A549 (cell line): ENCODE measurements at regions not wholly inside any gene's neighbourhood (a gene's known extent, or its start where the extent isn't known, plus 50 kb on each side); places are given as distances from the start of the nearest gene placed in this dataset.

Experiments
- ATAC-seq, 2 experiments: fragments of 200-7000 bp in 1 of 2; fragments of >200 bp in 1 of 2; cut with Nextera tagmentation in 1 of 2; cut with Tn5 transposase in 1 of 2; 3 replicates each; pipeline versions ENCODE4 v1.8.0 to v1.9.1; 2018 to 2020; ENCODE audit warnings: mild to moderate bottlenecking in 1 of 2, moderate library complexity in 1 of 2
- CTCF ChIA-PET: fragments of 300-600 bp; sonication (Branson Sonifier 250); formaldehyde crosslinking; extraction: SDS; loops from one replicate; lab custom pipeline; 2021; ENCODE audit warnings: antibody characterized with exemption, inconsistent platforms; lab: Yijun Ruan, JAX
- POLR2A ChIA-PET: fragments of 350-600 bp; formaldehyde crosslinking; extraction: SDS; loops from one replicate; lab custom pipeline; 2021; ENCODE audit warnings: antibody characterized with exemption, inconsistent platforms; lab: Yijun Ruan, JAX
- DNase-seq, 2 experiments: peaks; one replicate each; pipeline versions ENCODE4 v3.0.0 to v3.0.0-alpha.2; 2011 to 2016; ENCODE audit warnings: low read depth in 1 of 2, low spot score in 1 of 2
- FAIRE-seq: peaks from 2 replicates; lab custom pipeline; 2011; peaks lifted over from hg19 to GRCh38; lab: Jason Lieb, UNC
- H3K27ac ChIP-seq, 2 experiments: fragments of >200 bp; sonication (Bioruptor Twin); formaldehyde crosslinking; 3 replicates each; pipeline ENCODE4 v1.5.1; 2016 to 2017
- H3K4me1 ChIP-seq: fragments of >200 bp; sonication (Bioruptor Twin); formaldehyde crosslinking; 3 replicates; pipeline ENCODE4 v1.6.1; 2016
- H3K4me2 ChIP-seq: fragments of >200 bp; sonication (Bioruptor Twin); formaldehyde crosslinking; 3 replicates; pipeline ENCODE4 v1.6.1; 2016
- H3K4me3 ChIP-seq: fragments of >200 bp; sonication (Bioruptor Twin); formaldehyde crosslinking; 3 replicates; pipeline ENCODE4 v1.5.1; 2016
- H3K9me3 ChIP-seq: fragments of >200 bp; sonication (Bioruptor Twin); formaldehyde crosslinking; 3 replicates; pipeline ENCODE4 v1.6.1; 2016
- BCL3 ChIP-seq: fragments of >200 bp; sonication (Bioruptor Twin); formaldehyde crosslinking; IDR thresholded peaks from 3 replicates; pipeline ENCODE4 v1.6.1; 2016
- CBX8 ChIP-seq: fragments of 200-600 bp; sonication (generic); IDR thresholded peaks from 2 replicates; pipeline ENCODE4 v1.6.1; 2016
- CEBPB ChIP-seq, 2 experiments: fragments of >200 bp in 1 of 2; sonication (Bioruptor Twin) in 1 of 2; formaldehyde crosslinking in 1 of 2; IDR thresholded peaks; 2 replicates each; pipeline ENCODE4 v1.6.1; 2012 to 2016
- CTCF ChIP-seq: fragments of >200 bp; sonication (Bioruptor Twin); formaldehyde crosslinking; IDR thresholded peaks from 3 replicates; pipeline ENCODE4 v1.5.1; 2016
- EHMT2 ChIP-seq: fragments of 200-600 bp; sonication (generic); IDR thresholded peaks from 2 replicates; pipeline ENCODE4 v1.6.1; 2016; ENCODE audit warnings: antibody characterized with exemption, low read depth, mild to moderate bottlenecking, moderate library complexity
- EP300 ChIP-seq, 2 experiments: fragments of >200 bp; sonication (Bioruptor Twin); formaldehyde crosslinking; IDR thresholded peaks; 2 replicates in 1 of 2; 3 replicates in 1 of 2; pipeline ENCODE4 v1.6.1; 2016 to 2017
- FOSB ChIP-seq: fragments of 250-450 bp; sonication (Bioruptor Pico); IDR thresholded peaks from 2 replicates; pipeline ENCODE4 v1.5.0; 2020; ENCODE audit warnings: mild to moderate bottlenecking, moderate library complexity
- FOXS1 ChIP-seq: fragments of 250-450 bp; sonication (Bioruptor Pico); IDR thresholded peaks from 2 replicates; pipeline ENCODE4 v1.5.0; 2020; ENCODE audit warnings: mild to moderate bottlenecking, moderate library complexity
- HEYL ChIP-seq: fragments of 250-450 bp; sonication (Bioruptor Pico); IDR thresholded peaks from 2 replicates; pipeline ENCODE4 v1.8.0; 2021; ENCODE audit warnings: mild to moderate bottlenecking, moderate library complexity
- HMGXB4 ChIP-seq: fragments of 250-450 bp; sonication (Bioruptor Pico); IDR thresholded peaks from 2 replicates; pipeline ENCODE4 v1.5.0; 2021; ENCODE audit warnings: mild to moderate bottlenecking, moderate library complexity, borderline replicate concordance
- HOXA7 ChIP-seq: fragments of 250-450 bp; sonication (Bioruptor Pico); IDR thresholded peaks from 2 replicates; pipeline ENCODE4 v1.5.0; 2020; ENCODE audit warnings: mild to moderate bottlenecking, moderate library complexity
- JUN ChIP-seq, 2 experiments: fragments of >200 bp; sonication (Bioruptor Twin); formaldehyde crosslinking; IDR thresholded peaks; 2 replicates in 1 of 2; 3 replicates in 1 of 2; pipeline ENCODE4 v1.6.1; 2016 to 2017
- KDM1A ChIP-seq: fragments of 200-600 bp; sonication (generic); IDR thresholded peaks from 2 replicates; pipeline ENCODE4 v1.6.1; 2016; ENCODE audit warnings: low read depth, mild to moderate bottlenecking
- KDM5A ChIP-seq: fragments of 200-600 bp; sonication (generic); IDR thresholded peaks from 2 replicates; pipeline ENCODE4 v1.6.1; 2016; ENCODE audit warnings: antibody characterized with exemption, mild to moderate bottlenecking
- MYC ChIP-seq: IDR thresholded peaks from 2 replicates; pipeline ENCODE4 v1.6.1; 2012; ENCODE audit warnings: mild to moderate bottlenecking, inconsistent platforms, low read length, improper control_type of control experiment, borderline replicate concordance
- NPAS2 ChIP-seq: fragments of 250-450 bp; sonication (Bioruptor Pico); IDR thresholded peaks from 2 replicates; pipeline ENCODE4 v1.8.0; 2022; ENCODE audit warnings: mild to moderate bottlenecking, moderate library complexity, borderline replicate concordance
- PHF8 ChIP-seq: fragments of 200-600 bp; sonication (generic); IDR thresholded peaks from 2 replicates; pipeline ENCODE4 v1.6.1; 2016; ENCODE audit warnings: low read depth, mild to moderate bottlenecking, antibody characterized with exemption, moderate library complexity, borderline replicate concordance
- SMC3 ChIP-seq: fragments of >200 bp; sonication (Bioruptor Twin); formaldehyde crosslinking; IDR thresholded peaks from 3 replicates; pipeline ENCODE4 v1.6.1; 2018; ENCODE audit warnings: inconsistent platforms
- TP53 ChIP-seq: fragments of 250-450 bp; sonication (Bioruptor Pico); IDR thresholded peaks from 2 replicates; pipeline ENCODE4 v1.5.0; 2021; ENCODE audit warnings: mild to moderate bottlenecking, moderate library complexity
- ZC3H11A ChIP-seq: fragments of 450-650 bp; IDR thresholded peaks from 2 replicates; pipeline ENCODE4 v1.6.1; 2014; ENCODE audit warnings: antibody characterized with exemption, mild to moderate bottlenecking
- ZFP36 ChIP-seq: fragments of 450-650 bp; IDR thresholded peaks from 2 replicates; pipeline ENCODE4 v1.6.1; 2014; ENCODE audit warnings: borderline replicate concordance; ENCODE audit not compliant: partially characterized antibody
- ZNF302 ChIP-seq: fragments of 250-450 bp; sonication (Bioruptor Pico); IDR thresholded peaks from 2 replicates; pipeline ENCODE4 v1.9.0; 2021; ENCODE audit warnings: inconsistent platforms, mild to moderate bottlenecking, moderate library complexity
- ZSCAN20 ChIP-seq: fragments of 250-450 bp; sonication (Bioruptor Pico); IDR thresholded peaks from 2 replicates; pipeline ENCODE4 v1.8.0; 2022; ENCODE audit warnings: mild to moderate bottlenecking, moderate library complexity
- WGBS: methylation state at CpG from one replicate; pipeline ENCODE4 v1.1.6; 2017; ENCODE audit errors: missing lambda C conversion rate; 5-methylcytosine and 5-hydroxymethylcytosine counted together
- TF ChIP-seq, protein P1 (sequence below): fragments of 200-600 bp; sonication (generic); IDR thresholded peaks from 2 replicates; pipeline ENCODE4 v1.6.1; 2016; ENCODE audit warnings: antibody characterized with exemption, mild to moderate bottlenecking, moderate library complexity
- TF ChIP-seq, protein P2 (sequence below): IDR thresholded peaks from 2 replicates; pipeline ENCODE4 v1.6.1; 2012
- TF ChIP-seq, protein P3 (sequence below): fragments of 150-350 bp; IDR thresholded peaks from 2 replicates; pipeline ENCODE4 v1.6.1; 2014; ENCODE audit warnings: low read depth, mild to moderate bottlenecking, low read length

DNA sequence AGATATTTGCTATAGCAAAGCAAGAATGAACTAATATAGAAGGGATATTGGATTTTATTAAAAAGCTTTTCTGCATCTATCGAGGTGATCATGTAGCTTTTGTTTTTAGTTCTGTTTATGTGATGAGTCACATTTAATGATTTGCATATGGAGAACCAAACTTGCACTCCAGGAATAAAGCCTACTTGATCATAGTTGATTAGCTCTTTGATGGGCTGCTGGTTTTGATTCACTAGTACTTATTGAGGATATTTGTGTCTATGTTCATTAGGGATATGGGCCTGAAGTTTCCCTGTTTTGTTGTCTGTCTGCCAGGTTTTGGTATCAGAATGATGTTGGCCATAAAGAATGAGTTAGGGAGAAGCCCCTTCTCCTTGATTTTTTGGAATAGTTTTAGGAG is 310.7 kb downstream of the ARPP21 start:
- H3K27ac ChIP-seq, result no peak overlapping the region
- H3K4me3 ChIP-seq, result no peak overlapping the region
- H3K4me2 ChIP-seq, result no peak overlapping the region
- POLR2A ChIA-PET, result no interaction called here
- no peaks in the 10 kb centered on the region for H3K9me3 ChIP-seq
- no peak for DNase-seq
- no peak for ATAC-seq
- 18% methylated on average over 1 of the region's 1 CpG for WGBS
- peaks cover 14% of the 10 kb centered on the region for H3K4me1 ChIP-seq
- CTCF ChIA-PET, result interaction anchor here (1.5 kb wide), 1 partner anchor 16 kb away, joined by 7 read pairs; no protein-coding TSS in a partner anchor
- TF ChIP-seq TP53, result no peak
- no peak for TF ChIP-seq BCL3
- no peak for TF ChIP-seq HOXA7
- TF ChIP-seq JUN (IDR thresholded peaks at IDR 0.05), result no peak
- TF ChIP-seq KDM5A, result no peak
- TF ChIP-seq CBX8, result no peak
- TF ChIP-seq ZC3H11A, result no peak
- no peak for TF ChIP-seq MYC
- no peak for TF ChIP-seq EHMT2
- no peak for TF ChIP-seq CTCF
- no peak for TF ChIP-seq NPAS2
- no peak for TF ChIP-seq ZFP36
- no peak for FAIRE-seq

- Histone ChIP-seq H3K9me3 (peaks cover 5% of the 10 kb centered on the region), H3K4me2 (no peak overlapping the region), H3K4me1 (no peaks in the 10 kb centered on the region), H3K4me3 (no peak overlapping the region), H3K27ac (no peak overlapping the region)
- ATAC-seq (no peak), FAIRE-seq (no peak), DNase-seq (no peak)
- CTCF ChIA-PET, result interaction anchor here (0.7 to 3.4 kb wide), 3 partner anchors 9 to 30 kb away, joined by 3 to 14 read pairs (median 3); no protein-coding TSS in a partner anchor
- POLR2A ChIA-PET, result no interaction called here
- TF ChIP-seq CBX8, result no peak
- TF ChIP-seq FOSB (CRISPR knock-in tag), result no peak
- TF ChIP-seq ZC3H11A, result no peak
- TF ChIP-seq, protein P1, sequence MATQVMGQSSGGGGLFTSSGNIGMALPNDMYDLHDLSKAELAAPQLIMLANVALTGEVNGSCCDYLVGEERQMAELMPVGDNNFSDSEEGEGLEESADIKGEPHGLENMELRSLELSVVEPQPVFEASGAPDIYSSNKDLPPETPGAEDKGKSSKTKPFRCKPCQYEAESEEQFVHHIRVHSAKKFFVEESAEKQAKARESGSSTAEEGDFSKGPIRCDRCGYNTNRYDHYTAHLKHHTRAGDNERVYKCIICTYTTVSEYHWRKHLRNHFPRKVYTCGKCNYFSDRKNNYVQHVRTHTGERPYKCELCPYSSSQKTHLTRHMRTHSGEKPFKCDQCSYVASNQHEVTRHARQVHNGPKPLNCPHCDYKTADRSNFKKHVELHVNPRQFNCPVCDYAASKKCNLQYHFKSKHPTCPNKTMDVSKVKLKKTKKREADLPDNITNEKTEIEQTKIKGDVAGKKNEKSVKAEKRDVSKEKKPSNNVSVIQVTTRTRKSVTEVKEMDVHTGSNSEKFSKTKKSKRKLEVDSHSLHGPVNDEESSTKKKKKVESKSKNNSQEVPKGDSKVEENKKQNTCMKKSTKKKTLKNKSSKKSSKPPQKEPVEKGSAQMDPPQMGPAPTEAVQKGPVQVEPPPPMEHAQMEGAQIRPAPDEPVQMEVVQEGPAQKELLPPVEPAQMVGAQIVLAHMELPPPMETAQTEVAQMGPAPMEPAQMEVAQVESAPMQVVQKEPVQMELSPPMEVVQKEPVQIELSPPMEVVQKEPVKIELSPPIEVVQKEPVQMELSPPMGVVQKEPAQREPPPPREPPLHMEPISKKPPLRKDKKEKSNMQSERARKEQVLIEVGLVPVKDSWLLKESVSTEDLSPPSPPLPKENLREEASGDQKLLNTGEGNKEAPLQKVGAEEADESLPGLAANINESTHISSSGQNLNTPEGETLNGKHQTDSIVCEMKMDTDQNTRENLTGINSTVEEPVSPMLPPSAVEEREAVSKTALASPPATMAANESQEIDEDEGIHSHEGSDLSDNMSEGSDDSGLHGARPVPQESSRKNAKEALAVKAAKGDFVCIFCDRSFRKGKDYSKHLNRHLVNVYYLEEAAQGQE, result no peak
- TF ChIP-seq PHF8, result no peak
- no peak for TF ChIP-seq HMGXB4
- TF ChIP-seq, protein P2, sequence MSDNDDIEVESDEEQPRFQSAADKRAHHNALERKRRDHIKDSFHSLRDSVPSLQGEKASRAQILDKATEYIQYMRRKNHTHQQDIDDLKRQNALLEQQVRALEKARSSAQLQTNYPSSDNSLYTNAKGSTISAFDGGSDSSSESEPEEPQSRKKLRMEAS, result no peak
- no peak for TF ChIP-seq ZFP36
- TF ChIP-seq, protein P3, sequence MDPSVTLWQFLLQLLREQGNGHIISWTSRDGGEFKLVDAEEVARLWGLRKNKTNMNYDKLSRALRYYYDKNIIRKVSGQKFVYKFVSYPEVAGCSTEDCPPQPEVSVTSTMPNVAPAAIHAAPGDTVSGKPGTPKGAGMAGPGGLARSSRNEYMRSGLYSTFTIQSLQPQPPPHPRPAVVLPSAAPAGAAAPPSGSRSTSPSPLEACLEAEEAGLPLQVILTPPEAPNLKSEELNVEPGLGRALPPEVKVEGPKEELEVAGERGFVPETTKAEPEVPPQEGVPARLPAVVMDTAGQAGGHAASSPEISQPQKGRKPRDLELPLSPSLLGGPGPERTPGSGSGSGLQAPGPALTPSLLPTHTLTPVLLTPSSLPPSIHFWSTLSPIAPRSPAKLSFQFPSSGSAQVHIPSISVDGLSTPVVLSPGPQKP, result no peak
- no peak for TF ChIP-seq SMC3
- no peak for TF ChIP-seq FOXS1 (CRISPR knock-in tag)
- no peak for TF ChIP-seq KDM1A
- TF ChIP-seq ZSCAN20 (CRISPR knock-in tag), result no peak
- TF ChIP-seq CEBPB (IDR thresholded peaks at IDR 0.05), result no peak
- no peak for TF ChIP-seq ZNF302 (CRISPR knock-in tag)
- no peak for TF ChIP-seq HEYL
- TF ChIP-seq EP300 (IDR thresholded peaks at IDR 0.05), result no peak
Measured at GRCh38 chr3:35954413-35954812, 315.1 kb downstream of the ARPP21 start.
